K562 (cell line): ENCODE measurements at regions not wholly inside any gene's neighbourhood (a gene's known extent, or its start where the extent isn't known, plus 50 kb on each side); places are given as distances from the start of the nearest gene placed in this dataset.

Experiments
- TEAD2 ChIP-seq: fragments of 450-650 bp; IDR thresholded peaks from 2 replicates; pipeline ENCODE4 v1.6.1; 2016; ENCODE audit warnings: missing genetic modification characterization, control low read depth, missing compliant biosample characterization
- TF ChIP-seq, protein P1 (sequence below): fragments of 150-350 bp; conservative IDR thresholded peaks from 2 replicates; pipeline ENCODE4 v1.6.1; 2014; ENCODE audit warnings: low read length
- TF ChIP-seq, protein P2 (sequence below), 2 experiments: fragments of 450-650 bp in 1 of 2; sonication (generic) in 1 of 2; formaldehyde crosslinking in 1 of 2; IDR thresholded peaks; 2 replicates each; pipeline versions ENCODE4 v1.7.1 to v1.9.0; 2016 to 2022; ENCODE audit warnings: inconsistent platforms in 1 of 2, mild to moderate bottlenecking in 1 of 2, missing genetic modification reagents in 1 of 2

DNA sequence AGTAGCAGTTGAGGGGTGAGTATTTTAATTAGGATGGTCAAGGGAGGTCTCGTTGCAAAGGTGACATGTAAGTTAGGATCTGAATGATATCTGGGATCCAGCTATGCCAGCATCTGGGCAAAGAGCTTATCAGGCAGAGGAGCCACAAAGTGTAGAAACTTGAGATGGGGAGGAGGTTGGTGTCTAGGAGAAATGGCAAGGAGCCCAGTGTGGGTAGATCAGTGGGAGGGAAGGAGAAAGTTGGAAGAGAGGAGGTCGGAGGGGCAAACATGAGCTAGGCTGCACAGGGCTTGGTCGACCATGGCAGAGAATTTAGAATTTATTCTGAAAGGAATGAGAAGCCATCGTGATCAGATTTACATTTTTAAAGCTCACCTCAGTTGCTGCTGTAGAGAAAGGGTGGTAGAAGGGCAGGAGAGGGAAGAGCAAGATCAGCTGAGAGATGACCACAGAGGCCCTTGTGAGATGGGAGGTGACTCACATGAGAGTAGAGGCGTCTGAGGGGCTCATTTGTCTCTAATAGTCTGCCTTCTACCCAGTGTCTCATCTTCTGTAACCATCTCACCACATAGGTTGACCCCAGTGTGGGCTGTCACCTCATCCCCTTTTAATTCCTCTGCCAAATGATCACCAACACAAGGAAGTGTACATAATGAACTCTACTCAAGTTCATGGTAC is 170.0 kb downstream of the ETAA1 start (continued):
- TF ChIP-seq, protein P1, sequence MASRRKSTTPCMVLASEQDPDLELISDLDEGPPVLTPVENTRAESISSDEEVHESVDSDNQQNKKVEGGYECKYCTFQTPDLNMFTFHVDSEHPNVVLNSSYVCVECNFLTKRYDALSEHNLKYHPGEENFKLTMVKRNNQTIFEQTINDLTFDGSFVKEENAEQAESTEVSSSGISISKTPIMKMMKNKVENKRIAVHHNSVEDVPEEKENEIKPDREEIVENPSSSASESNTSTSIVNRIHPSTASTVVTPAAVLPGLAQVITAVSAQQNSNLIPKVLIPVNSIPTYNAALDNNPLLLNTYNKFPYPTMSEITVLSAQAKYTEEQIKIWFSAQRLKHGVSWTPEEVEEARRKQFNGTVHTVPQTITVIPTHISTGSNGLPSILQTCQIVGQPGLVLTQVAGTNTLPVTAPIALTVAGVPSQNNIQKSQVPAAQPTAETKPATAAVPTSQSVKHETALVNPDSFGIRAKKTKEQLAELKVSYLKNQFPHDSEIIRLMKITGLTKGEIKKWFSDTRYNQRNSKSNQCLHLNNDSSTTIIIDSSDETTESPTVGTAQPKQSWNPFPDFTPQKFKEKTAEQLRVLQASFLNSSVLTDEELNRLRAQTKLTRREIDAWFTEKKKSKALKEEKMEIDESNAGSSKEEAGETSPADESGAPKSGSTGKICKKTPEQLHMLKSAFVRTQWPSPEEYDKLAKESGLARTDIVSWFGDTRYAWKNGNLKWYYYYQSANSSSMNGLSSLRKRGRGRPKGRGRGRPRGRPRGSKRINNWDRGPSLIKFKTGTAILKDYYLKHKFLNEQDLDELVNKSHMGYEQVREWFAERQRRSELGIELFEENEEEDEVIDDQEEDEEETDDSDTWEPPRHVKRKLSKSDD = no peak
- no peak for TF ChIP-seq TEAD2 (tag)
- TF ChIP-seq, protein P2, sequence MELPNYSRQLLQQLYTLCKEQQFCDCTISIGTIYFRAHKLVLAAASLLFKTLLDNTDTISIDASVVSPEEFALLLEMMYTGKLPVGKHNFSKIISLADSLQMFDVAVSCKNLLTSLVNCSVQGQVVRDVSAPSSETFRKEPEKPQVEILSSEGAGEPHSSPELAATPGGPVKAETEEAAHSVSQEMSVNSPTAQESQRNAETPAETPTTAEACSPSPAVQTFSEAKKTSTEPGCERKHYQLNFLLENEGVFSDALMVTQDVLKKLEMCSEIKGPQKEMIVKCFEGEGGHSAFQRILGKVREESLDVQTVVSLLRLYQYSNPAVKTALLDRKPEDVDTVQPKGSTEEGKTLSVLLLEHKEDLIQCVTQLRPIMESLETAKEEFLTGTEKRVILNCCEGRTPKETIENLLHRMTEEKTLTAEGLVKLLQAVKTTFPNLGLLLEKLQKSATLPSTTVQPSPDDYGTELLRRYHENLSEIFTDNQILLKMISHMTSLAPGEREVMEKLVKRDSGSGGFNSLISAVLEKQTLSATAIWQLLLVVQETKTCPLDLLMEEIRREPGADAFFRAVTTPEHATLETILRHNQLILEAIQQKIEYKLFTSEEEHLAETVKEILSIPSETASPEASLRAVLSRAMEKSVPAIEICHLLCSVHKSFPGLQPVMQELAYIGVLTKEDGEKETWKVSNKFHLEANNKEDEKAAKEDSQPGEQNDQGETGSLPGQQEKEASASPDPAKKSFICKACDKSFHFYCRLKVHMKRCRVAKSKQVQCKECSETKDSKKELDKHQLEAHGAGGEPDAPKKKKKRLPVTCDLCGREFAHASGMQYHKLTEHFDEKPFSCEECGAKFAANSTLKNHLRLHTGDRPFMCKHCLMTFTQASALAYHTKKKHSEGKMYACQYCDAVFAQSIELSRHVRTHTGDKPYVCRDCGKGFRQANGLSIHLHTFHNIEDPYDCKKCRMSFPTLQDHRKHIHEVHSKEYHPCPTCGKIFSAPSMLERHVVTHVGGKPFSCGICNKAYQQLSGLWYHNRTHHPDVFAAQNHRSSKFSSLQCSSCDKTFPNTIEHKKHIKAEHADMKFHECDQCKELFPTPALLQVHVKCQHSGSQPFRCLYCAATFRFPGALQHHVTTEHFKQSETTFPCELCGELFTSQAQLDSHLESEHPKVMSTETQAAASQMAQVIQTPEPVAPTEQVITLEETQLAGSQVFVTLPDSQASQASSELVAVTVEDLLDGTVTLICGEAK (IDR thresholded peaks at IDR 0.05) = no peak
- TF ChIP-seq, protein P2 (CRISPR knock-in tag; IDR thresholded peaks at IDR 0.05) = no peak
